ENCODE measurements at regions not wholly inside any gene's neighbourhood (a gene's known extent, or its start where the extent isn't known, plus 50 kb on each side); places are given as distances from the start of the nearest gene placed in this dataset.

DNA sequence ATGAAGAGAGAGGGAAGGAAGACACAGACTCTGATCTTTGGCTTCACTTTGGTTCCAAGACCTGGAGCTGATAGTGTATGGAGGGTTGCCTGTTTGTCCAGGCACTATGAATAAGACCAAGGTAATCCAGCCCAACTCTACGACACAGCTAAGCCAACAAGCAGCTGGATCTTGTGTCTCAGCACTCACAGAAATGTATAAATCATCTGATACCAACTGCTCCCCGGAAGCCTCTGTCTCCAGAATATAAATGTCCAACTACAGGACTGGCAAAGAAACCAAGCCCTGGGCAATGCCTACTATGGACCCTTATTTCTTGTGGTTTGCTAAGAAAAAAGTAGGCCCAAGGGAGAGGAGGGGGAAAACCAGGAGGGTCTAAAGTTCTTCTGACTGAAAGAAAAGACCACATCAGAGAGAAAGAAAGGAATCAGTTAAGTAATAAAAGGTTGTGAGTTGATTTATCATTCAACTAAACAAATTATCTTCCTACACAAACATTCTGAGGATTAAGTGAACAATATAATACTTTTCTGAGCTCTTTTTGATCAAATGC, 204.0 kb downstream of the DAD1 start:
- Histone ChIP-seq H3K4me2 (ENCODE audit: control insufficient read depth, extremely low read depth, insufficient read depth, low read depth, low read length) (no peak overlapping the region), H3K79me2 (ENCODE audit: control insufficient read depth, insufficient read depth, low read length) (no peaks in the 10 kb centered on the region), H3K27ac (ENCODE audit: control insufficient read depth, insufficient read depth, low read length) (no peak overlapping the region), H3K9me1 (ENCODE audit: control insufficient read depth, extremely low read depth, insufficient read depth, low read length) (no peaks in the 10 kb centered on the region), H3K4me1 (ENCODE audit: control insufficient read depth, extremely low read depth, insufficient read depth, low read length) (peaks cover 2% of the 10 kb centered on the region), H3K9me3 (ENCODE audit: control insufficient read depth, low read depth, low read length) (no peaks in the 10 kb centered on the region), H3K4me3 (ENCODE audit: control insufficient read depth in 2 of 3, extremely low read depth in 1 of 3, insufficient read depth in 2 of 3, low read depth in 1 of 3, low read length in 3 of 3) (no peak overlapping the region), H3K27me3 (ENCODE audit: control insufficient read depth, extremely low read depth, insufficient read depth, low read length) (peaks cover 13% of the 10 kb centered on the region), H3K36me3 (ENCODE audit: control insufficient read depth in 2 of 2, extremely low read depth in 1 of 2, insufficient read depth in 2 of 2, low read length in 2 of 2) (no peaks in the 10 kb centered on the region), H4K20me1 (ENCODE audit: control insufficient read depth, extremely low read depth, insufficient read depth, low read length) (no peaks in the 10 kb centered on the region), H2AFZ (ENCODE audit: control insufficient read depth, low read length) (no peak overlapping the region), H3K9ac (ENCODE audit: control insufficient read depth, extremely low read depth, insufficient read depth, low read length) (no peak overlapping the region)
- no peak for TF ChIP-seq EZH2 (IDR thresholded peaks at IDR 0.05; ENCODE audit: low read length)
- TF ChIP-seq, protein P1, sequence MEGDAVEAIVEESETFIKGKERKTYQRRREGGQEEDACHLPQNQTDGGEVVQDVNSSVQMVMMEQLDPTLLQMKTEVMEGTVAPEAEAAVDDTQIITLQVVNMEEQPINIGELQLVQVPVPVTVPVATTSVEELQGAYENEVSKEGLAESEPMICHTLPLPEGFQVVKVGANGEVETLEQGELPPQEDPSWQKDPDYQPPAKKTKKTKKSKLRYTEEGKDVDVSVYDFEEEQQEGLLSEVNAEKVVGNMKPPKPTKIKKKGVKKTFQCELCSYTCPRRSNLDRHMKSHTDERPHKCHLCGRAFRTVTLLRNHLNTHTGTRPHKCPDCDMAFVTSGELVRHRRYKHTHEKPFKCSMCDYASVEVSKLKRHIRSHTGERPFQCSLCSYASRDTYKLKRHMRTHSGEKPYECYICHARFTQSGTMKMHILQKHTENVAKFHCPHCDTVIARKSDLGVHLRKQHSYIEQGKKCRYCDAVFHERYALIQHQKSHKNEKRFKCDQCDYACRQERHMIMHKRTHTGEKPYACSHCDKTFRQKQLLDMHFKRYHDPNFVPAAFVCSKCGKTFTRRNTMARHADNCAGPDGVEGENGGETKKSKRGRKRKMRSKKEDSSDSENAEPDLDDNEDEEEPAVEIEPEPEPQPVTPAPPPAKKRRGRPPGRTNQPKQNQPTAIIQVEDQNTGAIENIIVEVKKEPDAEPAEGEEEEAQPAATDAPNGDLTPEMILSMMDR (optimal IDR thresholded peaks at IDR 0.05 in 1 of 3, IDR thresholded peaks at IDR 0.05 in 1 of 3, conservative IDR thresholded peaks at IDR 0.05 in 1 of 3; ENCODE audit: extremely low read depth in 1 of 3, insufficient read depth in 2 of 3, low read length in 3 of 3): no peak
- dilution Hi-C loops (cut with MboI; ENCODE audit: extremely low pct_ligation_motif_present, low sequenced_read_pairs): no loop called here
- FAIRE-seq: no peak
- no peak for DNase-seq (ENCODE audit: low read depth, low spot score)

DNA sequence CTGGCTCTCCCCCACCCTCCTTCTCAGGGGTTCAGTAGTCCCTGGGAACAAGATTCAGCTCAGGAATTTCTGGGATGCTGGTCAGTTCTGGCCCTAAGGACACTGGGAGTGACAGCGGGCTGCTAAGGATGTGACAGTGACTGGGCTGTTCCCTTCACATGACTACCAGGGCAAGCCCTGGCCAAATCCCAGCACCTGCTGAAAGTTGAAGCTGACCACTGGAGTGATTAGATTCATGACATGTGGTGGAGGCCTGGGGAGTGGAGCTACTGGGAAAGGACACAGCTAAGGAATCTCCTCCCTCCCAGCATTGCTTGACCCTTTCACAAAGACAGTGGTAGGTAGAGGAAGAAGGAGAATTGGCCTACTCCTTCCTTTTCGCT, 204.9 kb downstream of the DAD1 start:
- dilution Hi-C loops (cut with MboI; ENCODE audit: extremely low pct_ligation_motif_present, low sequenced_read_pairs): no loop called here
- H4K20me1 ChIP-seq (ENCODE audit: control insufficient read depth, extremely low read depth, insufficient read depth, low read length): no peaks in the 10 kb centered on the region

More for the DNA sequence above, 204.9 kb downstream of the DAD1 start:
- H3K4me1 ChIP-seq (ENCODE audit: control insufficient read depth, extremely low read depth, insufficient read depth, low read length): no peaks in the 10 kb centered on the region
- FAIRE-seq: no peak
- peaks cover 13% of the 10 kb centered on the region for H3K27me3 ChIP-seq (ENCODE audit: control insufficient read depth, extremely low read depth, insufficient read depth, low read length)
- TF ChIP-seq EZH2 (IDR thresholded peaks at IDR 0.05; ENCODE audit: low read length): no peak
- TF ChIP-seq, protein P1 (optimal IDR thresholded peaks at IDR 0.05 in 1 of 3, IDR thresholded peaks at IDR 0.05 in 1 of 3, conservative IDR thresholded peaks at IDR 0.05 in 1 of 3; ENCODE audit: extremely low read depth in 1 of 3, insufficient read depth in 2 of 3, low read length in 3 of 3): no peak
- H3K4me3 ChIP-seq (ENCODE audit: control insufficient read depth in 2 of 3, extremely low read depth in 1 of 3, insufficient read depth in 2 of 3, low read depth in 1 of 3, low read length in 3 of 3): no peak overlapping the region
- no peaks in the 10 kb centered on the region for H3K36me3 ChIP-seq (ENCODE audit: control insufficient read depth in 2 of 2, extremely low read depth in 1 of 2, insufficient read depth in 2 of 2, low read length in 2 of 2)
- H3K79me2 ChIP-seq (ENCODE audit: control insufficient read depth, insufficient read depth, low read length): no peaks in the 10 kb centered on the region
- no peak overlapping the region for H3K9ac ChIP-seq (ENCODE audit: control insufficient read depth, extremely low read depth, insufficient read depth, low read length)
- DNase-seq (ENCODE audit: low read depth, low spot score): no peak
- H3K27ac ChIP-seq (ENCODE audit: control insufficient read depth, insufficient read depth, low read length): no peak overlapping the region
- no peak overlapping the region for H2AFZ ChIP-seq (ENCODE audit: control insufficient read depth, low read length)
- H3K9me1 ChIP-seq (ENCODE audit: control insufficient read depth, extremely low read depth, insufficient read depth, low read length): no peaks in the 10 kb centered on the region
- H3K4me2 ChIP-seq (ENCODE audit: control insufficient read depth, extremely low read depth, insufficient read depth, low read depth, low read length): no peak overlapping the region
- H3K9me3 ChIP-seq (ENCODE audit: control insufficient read depth, low read depth, low read length): no peaks in the 10 kb centered on the region
